Embryonic facial prominence (tissue), 1 donor: ENCODE measurements at regions not wholly inside any gene's neighbourhood (a gene's known extent, or its start where the extent isn't known, plus 50 kb on each side); places are given as distances from the start of the nearest gene placed in this dataset.

Experiments used
- DNase-seq: peaks from one replicate; pipeline ENCODE4 v3.0.0-alpha.2; 2016; ENCODE audit errors: extremely low spot score

- DNase-seq, result no peak
Observed at GRCh38 chr20:21840991-21841390, 135.5 kb downstream of the PAX1 start.

GRCh38 chr20:21839982-21840381 lies 134.5 kb downstream of the PAX1 start:
- no peak for DNase-seq

- no peak for DNase-seq
Observed at GRCh38 chr20:21836346-21836745, 130.9 kb downstream of the PAX1 start.

DNA sequence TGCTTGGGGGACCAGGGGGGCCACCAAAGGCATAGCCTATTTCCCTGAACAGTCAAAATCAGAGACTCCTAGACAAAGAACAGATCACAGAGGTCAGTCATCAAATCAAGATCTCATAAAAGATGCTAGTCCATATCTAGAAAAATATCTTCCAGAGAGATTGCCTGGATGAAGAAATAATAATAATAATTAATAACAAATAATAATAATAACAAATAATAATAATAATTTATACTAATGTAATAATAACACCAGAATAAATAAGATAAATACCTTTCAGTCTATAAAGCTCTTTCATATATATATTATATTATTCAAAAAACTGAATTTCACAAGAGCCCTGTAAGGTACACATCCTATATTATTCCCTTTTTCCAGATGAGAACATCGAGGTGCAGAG lies 129.6 kb downstream of the PAX1 start:
- DNase-seq, result no peak

- no peak for DNase-seq
Observed at GRCh38 chr20:21832442-21833385, 127.2 kb downstream of the PAX1 start.

DNA sequence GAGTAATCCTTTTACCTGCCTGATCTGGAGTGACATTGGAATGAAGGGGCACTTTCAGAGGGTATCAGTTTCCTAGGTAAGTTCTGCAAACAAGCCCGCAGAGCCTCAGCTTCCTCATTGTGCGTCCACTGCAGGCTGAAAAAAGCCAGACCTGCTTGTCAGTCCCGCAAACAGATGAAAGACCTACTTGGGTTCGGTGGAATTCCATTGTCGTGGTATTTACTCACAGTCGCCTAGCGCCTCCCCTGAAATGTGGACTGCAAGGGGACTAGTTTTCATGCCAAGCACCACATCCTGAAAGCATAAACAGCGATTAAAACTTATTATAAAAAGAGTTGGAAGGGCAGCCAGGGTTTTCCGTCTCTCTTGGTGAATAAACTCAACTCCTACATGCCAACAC lies 121.5 kb downstream of the PAX1 start:
- peak; percentile 34 for DNase-seq

GRCh38 chr20:21821358-21821757 lies 115.9 kb downstream of the PAX1 start:
- DNase-seq, result no peak

DNA sequence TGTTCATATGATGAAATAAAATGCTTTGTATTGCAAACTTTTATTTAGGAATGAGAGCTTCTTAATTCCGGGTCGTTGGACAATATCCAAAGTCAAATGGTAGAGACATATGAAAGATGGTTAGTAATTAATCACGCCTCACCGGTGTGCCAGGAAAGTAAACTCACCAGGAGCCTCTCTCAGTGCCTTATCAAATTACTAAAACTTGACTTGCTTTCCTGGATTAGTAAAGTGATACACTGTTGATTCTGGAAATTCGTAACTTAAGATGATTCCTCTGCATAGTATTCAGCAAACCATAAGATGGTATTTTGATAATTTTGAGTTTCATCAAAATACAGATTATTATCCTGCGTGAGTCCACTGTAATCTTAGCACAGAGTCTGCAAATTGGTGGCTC lies 115.2 kb downstream of the PAX1 start:
- no peak for DNase-seq

GRCh38 chr20:21820045-21820444 lies 114.6 kb downstream of the PAX1 start:
- DNase-seq, result no peak

- DNase-seq, result no peak
Observed at GRCh38 chr20:21812379-21812778, 106.9 kb downstream of the PAX1 start.

GRCh38 chr20:21809961-21810523 lies 104.6 kb downstream of the PAX1 start:
- no peak for DNase-seq

DNA sequence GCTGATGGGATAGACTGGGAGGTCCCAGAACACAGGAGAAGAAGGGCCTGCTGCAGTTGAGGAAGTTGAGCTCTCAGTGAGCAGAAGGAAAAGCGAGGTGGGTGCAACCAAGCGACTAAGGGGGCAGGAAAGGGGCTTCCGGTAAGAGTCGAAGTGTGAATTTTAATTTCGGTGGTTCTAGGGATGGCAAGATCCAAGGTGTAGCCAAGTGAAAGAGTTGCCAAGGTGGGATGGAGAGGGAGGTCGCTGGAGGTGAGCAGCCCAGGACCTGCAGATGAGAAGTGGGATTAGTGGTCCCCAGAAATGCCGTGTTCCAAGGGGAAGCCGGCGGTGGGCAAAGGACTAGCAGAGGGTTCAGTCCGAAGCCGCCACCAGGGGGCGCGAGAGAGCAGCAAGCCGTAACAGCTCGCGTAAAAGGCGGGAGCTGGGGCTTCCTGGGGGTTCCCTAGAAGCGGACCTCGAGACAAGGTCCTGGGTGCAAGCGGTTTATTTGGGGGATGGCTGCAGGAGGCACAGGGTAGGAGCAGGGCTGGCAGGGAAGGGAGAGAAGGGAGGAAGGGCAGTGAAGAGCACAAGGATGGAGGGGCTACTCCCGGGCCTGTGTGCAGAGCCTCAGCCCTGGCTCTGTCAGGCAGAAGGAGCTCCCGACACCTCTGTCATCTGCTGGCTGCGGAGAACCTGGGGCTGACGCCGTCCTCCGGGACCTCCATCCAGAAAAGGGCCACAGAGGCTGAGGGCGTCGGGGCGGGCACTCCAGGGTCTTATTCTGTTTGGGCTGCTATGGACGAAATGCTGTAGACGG lies 103.6 kb downstream of the PAX1 start:
- DNase-seq, result no peak

- no peak for DNase-seq
Observed at GRCh38 chr20:21808139-21808538, 102.7 kb downstream of the PAX1 start.

GRCh38 chr20:21804802-21805201 lies 99.3 kb downstream of the PAX1 start:
- DNase-seq, result no peak

DNA sequence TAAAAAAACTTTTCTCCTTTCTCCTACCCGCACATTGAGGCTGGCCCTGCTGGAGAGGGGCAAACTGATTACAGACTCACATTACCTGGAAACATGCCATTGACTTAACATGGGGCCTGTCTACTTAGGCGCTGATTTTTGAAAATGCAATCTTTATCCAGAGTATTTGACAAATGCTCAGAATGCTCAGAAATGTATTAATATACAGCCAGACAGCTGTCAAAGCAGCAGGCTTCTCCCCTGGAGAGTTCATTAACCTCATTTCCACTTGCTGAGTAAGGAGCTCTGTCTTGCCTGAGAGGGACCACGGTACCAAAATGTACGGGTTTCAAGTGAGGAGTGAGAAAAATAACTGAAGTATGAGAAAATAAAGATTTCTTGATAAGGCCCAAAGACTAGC lies 95.7 kb downstream of the PAX1 start:
- no peak for DNase-seq

DNA sequence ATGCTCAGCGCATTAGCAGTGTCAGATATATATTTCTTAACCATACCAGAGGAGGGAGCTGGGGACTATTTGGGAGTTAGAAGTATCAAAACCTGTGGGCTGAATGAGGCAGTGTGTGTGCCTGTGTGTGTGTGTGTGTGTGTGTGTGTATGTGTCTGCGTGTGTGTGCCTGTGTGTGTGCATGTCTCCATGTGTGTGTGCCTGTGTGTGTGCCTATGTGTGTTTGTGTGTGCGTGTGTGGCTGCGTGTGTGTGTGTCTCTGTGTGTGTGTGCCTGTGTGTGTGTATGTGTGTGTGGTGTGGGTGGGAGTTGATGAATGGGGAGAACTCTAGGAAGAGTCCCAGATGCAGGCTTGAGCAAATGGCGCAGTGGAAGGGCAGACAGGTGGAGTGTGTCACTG lies 92.9 kb downstream of the PAX1 start:
- DNase-seq, result no peak

DNA sequence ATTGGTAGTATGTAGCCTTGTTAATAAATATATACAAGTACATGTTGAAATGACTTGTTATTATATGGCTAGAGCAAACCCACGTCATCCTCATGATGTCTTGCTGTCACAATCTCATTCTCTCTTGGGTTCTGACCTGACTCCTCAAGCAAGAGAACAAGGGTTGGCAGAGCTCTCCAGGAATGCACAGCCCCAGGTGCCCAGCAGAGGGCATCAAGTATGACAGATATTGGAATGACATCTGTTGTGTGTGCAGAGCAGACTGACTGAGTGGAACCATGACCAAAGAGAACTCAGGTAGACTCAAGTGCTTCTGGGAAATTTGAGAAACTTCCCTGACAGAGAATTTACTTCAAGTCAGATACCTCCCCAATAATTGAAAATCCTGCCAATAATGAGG lies 90.6 kb downstream of the PAX1 start:
- DNase-seq, result no peak

DNA sequence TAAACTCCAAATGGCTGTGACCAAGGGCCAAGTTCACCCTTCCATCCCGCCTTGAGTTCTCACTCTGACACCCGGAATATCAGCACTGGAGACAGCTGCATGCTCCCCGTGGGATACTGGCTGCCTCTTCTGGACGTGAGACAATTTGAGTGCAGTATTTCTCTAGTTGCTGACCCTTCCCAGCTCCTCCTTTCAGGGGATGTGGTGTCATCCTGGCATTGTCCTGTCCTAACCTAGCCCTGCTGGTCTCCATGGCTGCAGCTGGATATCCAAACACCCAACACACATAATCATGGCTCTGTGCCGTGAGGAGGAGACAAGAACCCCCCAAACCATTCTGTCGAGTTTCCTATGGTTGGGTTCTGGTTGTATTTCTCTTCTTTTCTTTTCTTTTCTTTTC lies 82.6 kb downstream of the PAX1 start:
- DNase-seq, result no peak

- DNase-seq, result no peak
Observed at GRCh38 chr20:21781446-21782075, 76.1 kb downstream of the PAX1 start.

GRCh38 chr20:21780528-21780927 lies 75.1 kb downstream of the PAX1 start:
- no peak for DNase-seq
